ENCODE measurements at regions not wholly inside any gene's neighbourhood (a gene's known extent, or its start where the extent isn't known, plus 50 kb on each side); places are given as distances from the start of the nearest gene placed in this dataset.
A peak's percentile ranks its signal among the peaks of the same experiment; 100 is the strongest.

GRCh38 chr3:46098319-46098761 lies 71.1 kb upstream of the XCR1 start:
- Histone ChIP-seq H3K27ac (ENCODE audit: low read depth, low read length) (no peak overlapping the region), H3K9me2 (replicated peaks; ENCODE audit: control insufficient read depth, low read length) (no peaks in the 10 kb centered on the region), H3K4me2 (ENCODE audit: low read length) (peak overlapping the region; percentile 17), H3K4me1 (ENCODE audit: control insufficient read depth, low read length) (peaks cover 46% of the 10 kb centered on the region), H3K36me3 (ENCODE audit: control insufficient read depth, low read length) (no peaks in the 10 kb centered on the region), H3K79me2 (ENCODE audit: control insufficient read depth, low read length) (no peaks in the 10 kb centered on the region), H3F3A (ENCODE audit: control insufficient read depth, insufficient read depth) (no peaks in the 10 kb centered on the region), H3K9me3 (ENCODE audit: control insufficient read depth, insufficient read depth, low read length) (no peaks in the 10 kb centered on the region), H3K4me3 (ENCODE audit: low read length) (no peak overlapping the region), H3K27me3 (ENCODE audit: control insufficient read depth, low read length) (no peaks in the 10 kb centered on the region), H4K20me1 (ENCODE audit: control insufficient read depth, insufficient read depth, low read depth, low read length) (no peaks in the 10 kb centered on the region)
- no peak for TF ChIP-seq CTCF (IDR thresholded peaks at IDR 0.05; ENCODE audit: low read depth, low read length, poor library complexity, severe bottlenecking)
- TF ChIP-seq EZH2phosphoT487 (IDR thresholded peaks at IDR 0.05; ENCODE audit: borderline replicate concordance, low read length) = no peak

GRCh38 chr3:46097691-46098241 lies 70.5 kb upstream of the XCR1 start:
- H4K20me1 ChIP-seq (ENCODE audit: control insufficient read depth, insufficient read depth, low read depth, low read length) = no peaks in the 10 kb centered on the region
- TF ChIP-seq EZH2phosphoT487 (IDR thresholded peaks at IDR 0.05; ENCODE audit: borderline replicate concordance, low read length) = no peak
- TF ChIP-seq CTCF (IDR thresholded peaks at IDR 0.05; ENCODE audit: low read depth, low read length, poor library complexity, severe bottlenecking) = no peak
- no peaks in the 10 kb centered on the region for H3K9me2 ChIP-seq (replicated peaks; ENCODE audit: control insufficient read depth, low read length)
- no peaks in the 10 kb centered on the region for H3K27me3 ChIP-seq (ENCODE audit: control insufficient read depth, low read length)
- no peaks in the 10 kb centered on the region for H3K9me3 ChIP-seq (ENCODE audit: control insufficient read depth, insufficient read depth, low read length)
- no peaks in the 10 kb centered on the region for H3K36me3 ChIP-seq (ENCODE audit: control insufficient read depth, low read length)
- peaks cover 51% of the 10 kb centered on the region for H3K4me1 ChIP-seq (ENCODE audit: control insufficient read depth, low read length)
- no peak overlapping the region for H3K27ac ChIP-seq (ENCODE audit: low read depth, low read length)
- H3K4me2 ChIP-seq (ENCODE audit: low read length) = peak overlapping the region; percentile 17; the same call in 1 of the 2 replicates
- H3K4me3 ChIP-seq (ENCODE audit: low read length) = no peak overlapping the region
- no peaks in the 10 kb centered on the region for H3K79me2 ChIP-seq (ENCODE audit: control insufficient read depth, low read length)
- H3F3A ChIP-seq (ENCODE audit: control insufficient read depth, insufficient read depth) = no peaks in the 10 kb centered on the region

- Histone ChIP-seq H3K79me2 (ENCODE audit: control insufficient read depth, low read length) (no peaks in the 10 kb centered on the region), H3K4me1 (ENCODE audit: control insufficient read depth, low read length) (peaks cover 61% of the 10 kb centered on the region), H3K27me3 (ENCODE audit: control insufficient read depth, low read length) (no peaks in the 10 kb centered on the region), H3K4me2 (ENCODE audit: low read length) (no peak overlapping the region), H3K9me3 (ENCODE audit: control insufficient read depth, insufficient read depth, low read length) (no peaks in the 10 kb centered on the region), H3F3A (ENCODE audit: control insufficient read depth, insufficient read depth) (peaks cover 7% of the 10 kb centered on the region; the same call in 1 of the 2 replicates), H3K9me2 (replicated peaks; ENCODE audit: control insufficient read depth, low read length) (no peaks in the 10 kb centered on the region), H3K36me3 (ENCODE audit: control insufficient read depth, low read length) (no peaks in the 10 kb centered on the region), H3K4me3 (ENCODE audit: low read length) (no peak overlapping the region), H4K20me1 (ENCODE audit: control insufficient read depth, insufficient read depth, low read depth, low read length) (no peaks in the 10 kb centered on the region), H3K27ac (ENCODE audit: low read depth, low read length) (no peak overlapping the region)
- no peak for TF ChIP-seq EZH2phosphoT487 (IDR thresholded peaks at IDR 0.05; ENCODE audit: borderline replicate concordance, low read length)
- TF ChIP-seq CTCF (IDR thresholded peaks at IDR 0.05; ENCODE audit: low read depth, low read length, poor library complexity, severe bottlenecking) = no peak
These were observed 69.5 kb upstream of the XCR1 start for GRCh38 chr3:46096781-46097180.
